Neuronal stem cell (in vitro differentiated cells): ENCODE measurements at regions not wholly inside any gene's neighbourhood (a gene's known extent, or its start where the extent isn't known, plus 50 kb on each side); places are given as distances from the start of the nearest gene placed in this dataset.

Experiments
- DNase-seq: peaks from one replicate; pipeline ENCODE4 v3.0.0-alpha.2; 2013; ENCODE audit warnings: low spot score
- H2AFZ ChIP-seq: one replicate; pipeline ENCODE4 v1.6.1; 2013; ENCODE audit warnings: mild to moderate bottlenecking, low read length, inconsistent platforms
- H2AK5ac ChIP-seq: 2 replicates; pipeline ENCODE4 v1.6.1; 2013; ENCODE audit warnings: low read depth, mild to moderate bottlenecking, inconsistent platforms, low read length, moderate library complexity, mixed read lengths
- H2BK120ac ChIP-seq: 2 replicates; pipeline ENCODE4 v1.6.1; 2013; ENCODE audit warnings: low read depth, mild to moderate bottlenecking, inconsistent platforms, low read length, moderate library complexity, mixed read lengths
- H2BK12ac ChIP-seq: one replicate; pipeline ENCODE4 v1.6.1; 2013; ENCODE audit warnings: low read length, inconsistent platforms
- H2BK15ac ChIP-seq: 2 replicates; pipeline ENCODE4 v1.6.1; 2013; ENCODE audit warnings: mild to moderate bottlenecking, low read length, inconsistent platforms, mixed read lengths
- H2BK5ac ChIP-seq: one replicate; pipeline ENCODE4 v1.6.1; 2013; ENCODE audit warnings: inconsistent platforms, mild to moderate bottlenecking, low read length, moderate library complexity
- H3K14ac ChIP-seq: one replicate; pipeline ENCODE4 v1.6.1; 2013; ENCODE audit warnings: low read length, inconsistent platforms
- H3K18ac ChIP-seq: 2 replicates; pipeline ENCODE4 v1.6.1; 2013; ENCODE audit warnings: low read length, inconsistent platforms
- H3K23ac ChIP-seq: 2 replicates; pipeline ENCODE4 v1.6.1; 2013; ENCODE audit warnings: low read depth, mild to moderate bottlenecking, mixed read lengths, low read length, inconsistent platforms; ENCODE audit not compliant: poor library complexity
- H3K27ac ChIP-seq: replicated peaks from 3 replicates; pipeline ENCODE4 v1.5.1; 2013; ENCODE audit warnings: low read length, inconsistent platforms
- H3K27me3 ChIP-seq, 3 experiments: 2 replicates each; pipeline ENCODE4 v1.6.1; 2013; ENCODE audit warnings: low read length in 3 of 3, mild to moderate bottlenecking in 2 of 3, inconsistent platforms in 1 of 3, low read depth in 1 of 3, mixed read lengths in 1 of 3, moderate library complexity in 1 of 3; ENCODE audit not compliant: control insufficient read depth in 3 of 3, insufficient read depth in 3 of 3
- H3K36me3 ChIP-seq, 2 donors: replicated peaks in 1 of 2; 2 replicates each; pipeline ENCODE4 v1.6.1; 2013; ENCODE audit warnings: low read length in 2 of 2; ENCODE audit not compliant: control insufficient read depth in 2 of 2, insufficient read depth in 2 of 2
- H3K4ac ChIP-seq: 2 replicates; pipeline ENCODE4 v1.6.1; 2013; ENCODE audit warnings: inconsistent platforms, mild to moderate bottlenecking, low read length, moderate library complexity
- H3K4me1 ChIP-seq, 2 donors: 1 replicate in 1 of 2; 2 replicates in 1 of 2; pipeline ENCODE4 v1.6.1; 2013; ENCODE audit warnings: low read length in 2 of 2, low read depth in 1 of 2; ENCODE audit not compliant: control insufficient read depth in 2 of 2, insufficient read depth in 1 of 2
- H3K4me2 ChIP-seq: one replicate; pipeline ENCODE4 v1.6.1; 2013; ENCODE audit warnings: mild to moderate bottlenecking, low read length, inconsistent platforms; ENCODE audit not compliant: insufficient read depth, poor library complexity, severe bottlenecking
- H3K4me3 ChIP-seq, 2 donors: 2 replicates each; pipeline ENCODE4 v1.5.1; 2013; ENCODE audit warnings: low read length in 2 of 2, mild to moderate bottlenecking in 2 of 2, inconsistent platforms in 1 of 2, moderate library complexity in 1 of 2
- H3K79me1 ChIP-seq: one replicate; pipeline ENCODE4 v1.6.1; 2013; ENCODE audit warnings: low read depth, mild to moderate bottlenecking, inconsistent platforms, low read length, moderate library complexity
- H3K9ac ChIP-seq: one replicate; pipeline ENCODE4 v1.6.1; 2013; ENCODE audit warnings: mild to moderate bottlenecking, low read depth, low read length, inconsistent platforms; ENCODE audit not compliant: poor library complexity
- H3K9me3 ChIP-seq, 2 donors: replicated peaks in 1 of 2; 2 replicates each; pipeline versions ENCODE3 to v1.6.1; 2013; ENCODE audit warnings: low read length in 2 of 2, mild to moderate bottlenecking in 2 of 2, inconsistent platforms in 1 of 2, low read depth in 1 of 2, mixed read lengths in 1 of 2, moderate library complexity in 1 of 2; ENCODE audit not compliant: control insufficient read depth in 2 of 2, insufficient read depth in 1 of 2
- H4K8ac ChIP-seq: one replicate; pipeline ENCODE4 v1.6.1; 2013; ENCODE audit warnings: low read depth, mild to moderate bottlenecking, inconsistent platforms, low read length, moderate library complexity
- H4K91ac ChIP-seq: one replicate; pipeline ENCODE4 v1.6.1; 2013; ENCODE audit warnings: low read length, low read depth, mild to moderate bottlenecking, inconsistent platforms; ENCODE audit not compliant: poor library complexity
- WGBS, 2 donors: extraction: QIAGEN DNeasy Blood & Tissue Kit; methylation state at CpG; one replicate each; pipeline ENCODE4 v1.1.7; 2013; ENCODE audit warnings: missing lambda C conversion rate in 2 of 2, mixed read lengths in 1 of 2; ENCODE audit not compliant: insufficient read length in 2 of 2, insufficient replicate concordance in 1 of 2; ENCODE audit errors: extremely low coverage in 2 of 2; 5-methylcytosine and 5-hydroxymethylcytosine counted together

GRCh38 chr5:18566671-18567070, 932.4 kb downstream of the TAF11L14 start:
- Histone ChIP-seq H3K79me1 (no peaks in the 10 kb centered on the region), H3K4me1 (no peaks in the 10 kb centered on the region), H3K14ac (no peak overlapping the region), H4K8ac (no peak overlapping the region), H3K23ac (no peak overlapping the region), H2BK120ac (no peak overlapping the region), H2BK12ac (no peak overlapping the region), H3K27me3 (no peaks in the 10 kb centered on the region), H3K9me3 (no peaks in the 10 kb centered on the region), H3K27ac (no peak overlapping the region), H3K36me3 (no peaks in the 10 kb centered on the region), H2BK5ac (no peak overlapping the region), H3K4me2 (no peak overlapping the region), H2BK15ac (no peak overlapping the region), H3K4me3 (no peak overlapping the region), H4K91ac (no peak overlapping the region), H2AFZ (no peak overlapping the region), H2AK5ac (no peak overlapping the region), H3K4ac (no peak overlapping the region), H3K9ac (no peak overlapping the region), H3K18ac (no peak overlapping the region)
- DNase-seq, result no peak

GRCh38 chr5:18576586-18576985, 942.3 kb downstream of the TAF11L14 start:
- no peaks in the 10 kb centered on the region for H3K36me3 ChIP-seq
- DNase-seq, result no peak
- no peak overlapping the region for H3K4me3 ChIP-seq
- H2BK120ac ChIP-seq, result no peak overlapping the region
- H4K91ac ChIP-seq, result no peak overlapping the region
- no peak overlapping the region for H4K8ac ChIP-seq
- no peak overlapping the region for H3K14ac ChIP-seq
- no peak overlapping the region for H2BK5ac ChIP-seq
- no peaks in the 10 kb centered on the region for H3K9me3 ChIP-seq
- no CpG with 5 or more reads among the region's 4 CpGs for WGBS, 2 donors
- H3K27me3 ChIP-seq, result no peaks in the 10 kb centered on the region
- no peak overlapping the region for H3K9ac ChIP-seq
- no peaks in the 10 kb centered on the region for H3K79me1 ChIP-seq
- no peak overlapping the region for H2AK5ac ChIP-seq
- no peak overlapping the region for H3K18ac ChIP-seq
- H3K27ac ChIP-seq, result no peak overlapping the region
- no peak overlapping the region for H2BK15ac ChIP-seq
- H3K4me2 ChIP-seq, result no peak overlapping the region
- no peak overlapping the region for H2AFZ ChIP-seq
- H3K4me1 ChIP-seq, result no peaks in the 10 kb centered on the region
- no peak overlapping the region for H2BK12ac ChIP-seq
- H3K23ac ChIP-seq, result no peak overlapping the region
- H3K4ac ChIP-seq, result no peak overlapping the region

- Histone ChIP-seq H4K91ac (no peak overlapping the region), H3K4me2 (no peak overlapping the region), H4K8ac (no peak overlapping the region), H3K18ac (no peak overlapping the region), H3K27me3 (no peaks in the 10 kb centered on the region), H3K23ac (no peak overlapping the region), H3K79me1 (no peaks in the 10 kb centered on the region), H3K27ac (no peak overlapping the region), H2BK12ac (no peak overlapping the region), H2BK15ac (no peak overlapping the region), H2BK120ac (no peak overlapping the region), H3K36me3 (no peaks in the 10 kb centered on the region), H2AK5ac (no peak overlapping the region), H2BK5ac (no peak overlapping the region), H3K14ac (no peak overlapping the region), H3K9me3 (no peaks in the 10 kb centered on the region), H3K4me3 (no peak overlapping the region), H3K4ac (no peak overlapping the region), H2AFZ (no peak overlapping the region), H3K4me1 (no peaks in the 10 kb centered on the region), H3K9ac (no peak overlapping the region)
- no peak for DNase-seq
- WGBS, 2 donors, result no CpG with 5 or more reads among the region's 1 CpG
Observed at GRCh38 chr5:18601185-18601584, 966.9 kb downstream of the TAF11L14 start.

GRCh38 chr5:18602402-18602801, 968.1 kb downstream of the TAF11L14 start:
- Histone ChIP-seq H4K8ac (no peak overlapping the region), H3K27me3 (no peaks in the 10 kb centered on the region), H2BK120ac (no peak overlapping the region), H2AK5ac (no peak overlapping the region), H3K18ac (no peak overlapping the region), H4K91ac (no peak overlapping the region), H3K4me2 (no peak overlapping the region), H3K9ac (no peak overlapping the region), H2BK12ac (no peak overlapping the region), H3K79me1 (no peaks in the 10 kb centered on the region), H3K4me1 (no peaks in the 10 kb centered on the region), H3K4me3 (no peak overlapping the region), H3K27ac (no peak overlapping the region), H3K36me3 (no peaks in the 10 kb centered on the region), H2AFZ (no peak overlapping the region), H3K4ac (no peak overlapping the region), H3K9me3 (no peaks in the 10 kb centered on the region), H2BK15ac (no peak overlapping the region), H2BK5ac (no peak overlapping the region), H3K14ac (no peak overlapping the region), H3K23ac (no peak overlapping the region)
- no peak for DNase-seq
- WGBS, 2 donors, result no CpG with 5 or more reads among the region's 1 CpG
